Heart left ventricle (tissue), 13 donors: ENCODE measurements at regions not wholly inside any gene's neighbourhood (a gene's known extent, or its start where the extent isn't known, plus 50 kb on each side); places are given as distances from the start of the nearest gene placed in this dataset.

ENCODE experiments used
- POLR2A ChIP-seq, 2 donors: fragments of 450-650 bp; IDR thresholded peaks; one replicate each; pipeline ENCODE4 v1.6.1; 2017; ENCODE audit warnings: antibody characterized with exemption in 2 of 2, mild to moderate bottlenecking in 2 of 2, moderate library complexity in 2 of 2
- TF ChIP-seq, protein P1 (sequence below), 12 donors: fragments of 200-600 bp; sonication (generic) in 4 of 12; IDR thresholded peaks; one replicate each; pipeline versions ENCODE4 v1.5.0 to v1.8.0; 2018 to 2022; ENCODE audit warnings: antibody characterized with exemption in 12 of 12, mild to moderate bottlenecking in 5 of 12
- donor health status: ischemic (EF 13 %, LVEDD 7.1; RV severe dilation, severe dysfunction).
- donor health status: DM: no; HTN: yes; CAD: no.
- donor health status: DM: no; HTN: no; CAD: no.
- donor health status: ischemic (EF 25% LVEDD 6.9; RV normal size, moderate dysfunction).
- donor health status: ischemic (EF 25% LVEDD 5.7; RV mildly dilated, moderate dysfunction).
- donor health status: ischemic (EF 35%, LVEDD 5.7; RV mildly dilated, moderate dysfunction).
- donor health status: nonischemic (EF 11% LVEDD 7.7; RV severe dilation, severe dysfunction).
- donor health status: DM: yes; HTN: yes; CAD: no.
- donor health status: PGD.
- donor health status: ischemic (EF 29% LVEDD 5.4; RV normal size, mild dysfunction).
- donor health status: nonischemic (EF 23%, LVEDD 6.1; RV moderate dilation, normal function).

DNA sequence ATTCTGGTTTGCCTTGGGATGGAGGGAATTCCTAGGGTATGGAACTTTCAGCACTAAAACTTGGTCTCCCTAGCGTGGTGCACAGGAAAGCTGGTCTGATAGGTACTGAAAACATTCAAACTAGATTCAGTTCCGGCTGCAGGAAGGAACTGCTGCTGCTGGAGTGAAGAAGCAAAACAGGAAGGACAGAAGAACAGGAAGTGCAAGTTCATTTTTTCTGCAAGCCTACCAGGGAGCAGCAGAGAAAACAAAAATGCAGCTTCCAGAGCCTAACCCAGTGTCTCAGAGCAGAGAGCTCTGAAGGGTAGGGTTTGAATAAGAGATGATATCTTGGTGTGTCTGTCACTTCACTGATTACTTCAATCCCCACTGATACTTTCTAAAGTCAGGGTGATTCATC, 165.2 kb downstream of the VRK1 start:
- TF ChIP-seq, protein P1, sequence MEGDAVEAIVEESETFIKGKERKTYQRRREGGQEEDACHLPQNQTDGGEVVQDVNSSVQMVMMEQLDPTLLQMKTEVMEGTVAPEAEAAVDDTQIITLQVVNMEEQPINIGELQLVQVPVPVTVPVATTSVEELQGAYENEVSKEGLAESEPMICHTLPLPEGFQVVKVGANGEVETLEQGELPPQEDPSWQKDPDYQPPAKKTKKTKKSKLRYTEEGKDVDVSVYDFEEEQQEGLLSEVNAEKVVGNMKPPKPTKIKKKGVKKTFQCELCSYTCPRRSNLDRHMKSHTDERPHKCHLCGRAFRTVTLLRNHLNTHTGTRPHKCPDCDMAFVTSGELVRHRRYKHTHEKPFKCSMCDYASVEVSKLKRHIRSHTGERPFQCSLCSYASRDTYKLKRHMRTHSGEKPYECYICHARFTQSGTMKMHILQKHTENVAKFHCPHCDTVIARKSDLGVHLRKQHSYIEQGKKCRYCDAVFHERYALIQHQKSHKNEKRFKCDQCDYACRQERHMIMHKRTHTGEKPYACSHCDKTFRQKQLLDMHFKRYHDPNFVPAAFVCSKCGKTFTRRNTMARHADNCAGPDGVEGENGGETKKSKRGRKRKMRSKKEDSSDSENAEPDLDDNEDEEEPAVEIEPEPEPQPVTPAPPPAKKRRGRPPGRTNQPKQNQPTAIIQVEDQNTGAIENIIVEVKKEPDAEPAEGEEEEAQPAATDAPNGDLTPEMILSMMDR (IDR thresholded peaks at IDR 0.05) = no peak
- TF ChIP-seq POLR2A (IDR thresholded peaks at IDR 0.05) = no peak
